ENCODE measurements at regions not wholly inside any gene's neighbourhood (a gene's known extent, or its start where the extent isn't known, plus 50 kb on each side); places are given as distances from the start of the nearest gene placed in this dataset.

- DNase-seq (ENCODE audit: extremely low spot score) = no peak
- Histone ChIP-seq H3K27ac (ENCODE audit: low read depth) (no peak overlapping the region), H3K36me3 (ENCODE audit: insufficient read depth) (no peaks in the 10 kb centered on the region), H3K4me1 (ENCODE audit: insufficient read depth) (no peaks in the 10 kb centered on the region), H3K4me3 (ENCODE audit: low read depth, low read length) (no peak overlapping the region)
- 90% methylated on average over 13 of the region's 13 CpGs for WGBS
These were observed 183.2 kb downstream of the DLL1 start for GRCh38 chr6:170107606-170108222.

GRCh38 chr6:170106906-170107525 is 183.9 kb downstream of the DLL1 start:
- 81% methylated on average over 14 of the region's 14 CpGs for WGBS
- Histone ChIP-seq H3K4me3 (ENCODE audit: low read depth, low read length) (no peak overlapping the region), H3K36me3 (ENCODE audit: insufficient read depth) (no peaks in the 10 kb centered on the region), H3K27ac (ENCODE audit: low read depth) (no peak overlapping the region), H3K4me1 (ENCODE audit: insufficient read depth) (no peaks in the 10 kb centered on the region)
- DNase-seq (ENCODE audit: extremely low spot score) = no peak

DNA sequence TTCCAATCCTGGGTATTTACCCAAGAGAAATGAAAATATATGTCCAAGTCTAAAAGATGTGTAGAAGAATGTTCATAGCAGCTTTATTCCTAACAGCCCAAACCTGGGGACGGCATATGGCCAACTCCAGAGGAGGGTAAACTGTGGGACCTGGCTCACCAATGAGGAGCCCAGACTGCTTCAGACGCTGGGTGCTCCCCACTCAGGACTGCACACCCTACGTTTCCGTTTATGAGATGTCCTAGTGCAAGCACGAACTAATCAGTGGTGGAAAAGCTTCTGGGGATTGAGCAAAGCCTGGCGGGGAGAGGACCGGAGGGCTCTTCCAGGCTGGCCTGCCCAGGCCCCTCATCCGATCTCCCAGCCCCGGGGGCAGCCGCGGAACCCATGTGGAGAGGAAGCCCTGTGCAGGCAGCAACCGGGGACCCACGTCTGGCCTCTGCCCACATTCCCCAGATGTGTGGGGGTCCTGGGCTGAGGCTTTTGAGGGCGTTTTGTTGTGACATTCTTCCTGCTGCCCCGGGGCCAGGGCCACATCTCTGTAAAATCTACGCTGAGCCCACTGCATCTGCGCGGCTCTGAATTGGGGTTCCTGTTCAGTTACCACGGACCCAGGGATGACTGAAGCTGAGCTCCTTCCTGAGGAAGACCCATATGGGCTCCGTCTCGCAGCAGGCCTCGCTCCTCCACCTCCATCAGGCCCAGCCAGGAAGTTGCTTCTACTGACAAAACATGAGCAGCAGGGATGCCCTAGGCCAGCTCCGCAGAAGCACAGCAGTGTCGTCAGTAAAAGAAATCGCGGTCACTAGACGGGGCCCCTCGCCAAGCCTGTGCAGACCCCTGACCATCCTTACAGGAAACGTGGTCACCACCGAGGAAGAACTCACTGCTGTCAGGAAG is 188.0 kb downstream of the DLL1 start:
- no peak overlapping the region for H3K4me3 ChIP-seq (ENCODE audit: low read depth, low read length)
- DNase-seq (ENCODE audit: extremely low spot score) = no peak
- no peak overlapping the region for H3K27ac ChIP-seq (ENCODE audit: low read depth)
- 87% methylated on average over 30 of the region's 30 CpGs for WGBS
- H3K36me3 ChIP-seq (ENCODE audit: insufficient read depth) = no peaks in the 10 kb centered on the region
- no peaks in the 10 kb centered on the region for H3K4me1 ChIP-seq (ENCODE audit: insufficient read depth)

DNA sequence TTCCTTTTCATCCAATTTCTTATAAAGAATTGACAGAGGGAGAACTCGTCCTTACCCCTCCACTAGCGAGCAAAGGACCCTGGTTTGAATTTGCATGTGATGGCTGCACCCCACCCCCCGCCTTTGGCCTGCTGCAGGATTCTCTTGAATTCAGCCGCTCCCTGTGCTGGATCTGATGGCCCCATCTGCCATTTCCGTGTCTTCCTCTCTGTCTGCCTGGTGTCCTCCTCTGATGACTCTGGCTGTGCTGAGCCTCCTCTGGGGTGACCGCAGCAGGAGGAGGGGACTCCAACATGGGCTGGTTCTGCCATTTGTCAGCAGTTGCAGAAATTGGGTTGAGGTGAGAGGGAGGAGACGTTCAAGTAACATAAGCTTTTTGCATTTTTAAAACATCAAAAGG is 188.8 kb downstream of the DLL1 start:
- Histone ChIP-seq H3K4me3 (ENCODE audit: low read depth, low read length) (no peak overlapping the region), H3K27ac (ENCODE audit: low read depth) (no peak overlapping the region), H3K4me1 (ENCODE audit: insufficient read depth) (no peaks in the 10 kb centered on the region), H3K36me3 (ENCODE audit: insufficient read depth) (no peaks in the 10 kb centered on the region)
- no peak for DNase-seq (ENCODE audit: extremely low spot score)
- WGBS = 87% methylated on average over 7 of the region's 7 CpGs

DNA sequence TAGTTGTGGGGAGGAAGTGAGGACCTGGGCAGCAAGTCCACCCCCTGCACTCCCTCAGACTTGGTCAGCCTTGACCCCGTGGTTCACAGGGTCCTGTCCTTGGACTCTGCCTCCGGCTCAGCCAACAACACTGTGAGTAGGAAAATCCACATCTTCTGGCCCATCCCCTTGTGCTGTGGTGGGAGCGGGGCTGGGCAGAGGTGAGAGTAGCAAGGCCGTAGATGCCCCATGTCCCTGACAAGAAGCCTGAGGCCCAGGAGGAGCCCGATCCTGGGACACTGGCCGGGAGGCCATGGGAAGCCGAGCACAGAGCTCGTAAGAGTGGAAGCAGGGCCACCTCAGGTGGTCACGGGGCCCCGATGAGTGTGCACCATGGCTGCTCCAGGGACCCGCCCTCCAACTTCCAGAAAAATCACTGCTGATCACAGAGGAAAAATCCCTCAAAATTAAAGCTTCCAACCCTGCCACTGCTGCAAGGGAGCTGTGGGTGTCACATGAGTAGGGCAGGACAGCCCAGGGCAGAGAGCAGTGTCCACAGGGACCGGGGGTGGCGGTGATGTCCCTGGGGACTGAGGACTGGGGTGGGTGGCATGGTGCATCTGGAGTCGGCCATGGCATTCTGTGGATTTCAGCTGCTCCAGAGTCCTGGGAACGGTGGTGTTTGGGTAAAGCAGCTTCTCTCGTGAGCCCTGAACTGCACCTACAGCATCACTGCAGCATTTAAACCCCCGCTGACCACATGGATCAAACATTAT is 189.4 kb downstream of the DLL1 start:
- WGBS = 95% methylated on average over 17 of the region's 17 CpGs
- no peak overlapping the region for H3K27ac ChIP-seq (ENCODE audit: low read depth)
- H3K4me3 ChIP-seq (ENCODE audit: low read depth, low read length) = no peak overlapping the region
- no peaks in the 10 kb centered on the region for H3K4me1 ChIP-seq (ENCODE audit: insufficient read depth)
- no peaks in the 10 kb centered on the region for H3K36me3 ChIP-seq (ENCODE audit: insufficient read depth)
- no peak for DNase-seq (ENCODE audit: extremely low spot score)

DNA sequence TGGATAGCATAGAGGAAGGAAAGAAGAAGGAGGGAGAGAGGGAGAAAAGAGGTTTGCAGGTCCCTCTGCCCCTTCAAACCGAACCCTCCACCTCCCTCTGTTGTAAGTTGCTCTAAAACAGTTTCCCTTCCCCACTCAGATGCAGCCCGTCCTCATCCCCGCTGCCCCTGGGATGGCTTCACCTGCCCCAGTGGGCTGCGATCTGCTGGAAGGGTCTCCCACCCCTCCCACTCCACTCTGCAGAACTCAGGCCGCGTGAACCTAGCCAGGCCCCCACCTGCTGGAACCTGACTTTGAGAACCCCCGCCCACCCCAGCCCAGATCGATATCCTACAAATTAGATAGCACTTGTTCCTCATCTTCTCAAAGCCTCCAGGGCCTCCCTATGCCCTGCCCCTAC is 190.8 kb downstream of the DLL1 start:
- no peaks in the 10 kb centered on the region for H3K36me3 ChIP-seq (ENCODE audit: insufficient read depth)

DNA sequence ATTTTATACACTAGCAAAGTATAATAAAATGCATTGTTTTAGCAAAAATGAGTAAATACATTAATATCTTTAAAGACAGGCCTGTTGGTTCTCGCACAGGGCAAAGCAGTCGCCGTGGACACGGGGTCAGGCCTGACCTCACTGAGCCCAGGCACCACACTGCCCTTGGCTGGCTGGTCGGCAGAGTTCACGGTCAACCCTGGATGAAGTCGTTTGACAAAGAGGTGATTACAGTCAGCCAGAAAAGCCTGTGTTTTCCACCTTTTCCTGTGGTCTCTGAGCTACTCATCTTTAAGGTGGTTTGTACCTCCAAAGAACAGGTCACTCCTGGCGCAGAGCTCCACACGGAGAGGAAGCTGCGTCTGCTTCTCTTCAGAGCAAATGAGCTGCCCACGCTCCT is 191.5 kb downstream of the DLL1 start:
- Histone ChIP-seq H3K27ac (ENCODE audit: low read depth) (no peak overlapping the region), H3K36me3 (ENCODE audit: insufficient read depth) (no peaks in the 10 kb centered on the region), H3K4me1 (ENCODE audit: insufficient read depth) (no peaks in the 10 kb centered on the region), H3K4me3 (ENCODE audit: low read depth, low read length) (no peak overlapping the region)
- 89% methylated on average over 11 of the region's 11 CpGs for WGBS
- DNase-seq (ENCODE audit: extremely low spot score) = no peak

More for the DNA sequence above, 190.8 kb downstream of the DLL1 start:
- H3K27ac ChIP-seq (ENCODE audit: low read depth) = no peak overlapping the region
- H3K4me1 ChIP-seq (ENCODE audit: insufficient read depth) = no peaks in the 10 kb centered on the region
- no peak overlapping the region for H3K4me3 ChIP-seq (ENCODE audit: low read depth, low read length)
- no peak for DNase-seq (ENCODE audit: extremely low spot score)
- 90% methylated on average over 8 of the region's 8 CpGs for WGBS

DNA sequence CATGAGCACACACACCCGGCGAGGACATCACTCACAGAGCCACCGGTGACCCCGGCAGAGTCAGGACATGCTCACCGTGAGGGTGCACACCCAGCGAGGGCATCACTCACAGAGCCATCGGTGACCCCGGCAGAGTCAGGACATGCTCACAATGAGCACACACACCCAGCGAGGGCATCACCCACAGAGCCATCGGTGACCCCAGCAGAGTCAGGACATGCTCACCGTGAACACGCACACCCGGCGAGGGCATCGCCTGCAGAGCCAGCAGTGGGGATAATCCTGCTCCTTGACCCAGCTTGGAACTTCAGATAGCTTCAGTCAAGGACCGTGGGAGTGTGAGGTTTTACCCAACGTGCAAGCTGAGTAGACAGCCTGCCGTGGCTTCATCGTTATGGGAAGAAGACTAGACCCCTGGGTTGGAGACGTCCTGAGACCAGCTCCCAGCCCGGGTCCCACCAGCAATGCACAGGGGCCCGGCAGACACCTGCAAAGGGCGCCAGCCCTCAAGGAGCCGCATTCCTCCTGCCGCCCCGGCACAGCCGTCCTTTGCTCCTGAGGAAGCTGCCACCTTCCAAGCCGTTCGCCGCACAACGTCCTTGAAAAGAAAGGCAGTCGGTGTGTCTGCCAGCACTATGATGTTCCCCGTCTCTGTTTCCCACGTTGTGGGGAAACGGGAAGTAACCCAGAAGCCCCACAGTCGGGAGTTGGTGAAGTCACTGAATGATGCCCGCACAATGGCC is 192.3 kb downstream of the DLL1 start:
- DNase-seq (ENCODE audit: extremely low spot score) = no peak
- Histone ChIP-seq H3K36me3 (ENCODE audit: insufficient read depth) (no peaks in the 10 kb centered on the region), H3K4me1 (ENCODE audit: insufficient read depth) (no peaks in the 10 kb centered on the region), H3K4me3 (ENCODE audit: low read depth, low read length) (no peak overlapping the region), H3K27ac (ENCODE audit: low read depth) (no peak overlapping the region)
- 92% methylated on average over 37 of the region's 37 CpGs for WGBS

GRCh38 chr6:170097505-170098427 is 193.1 kb downstream of the DLL1 start:
- WGBS = 88% methylated on average over 22 of the region's 22 CpGs
- DNase-seq (ENCODE audit: extremely low spot score) = no peak
- Histone ChIP-seq H3K27ac (ENCODE audit: low read depth) (no peak overlapping the region), H3K4me3 (ENCODE audit: low read depth, low read length) (no peak overlapping the region), H3K36me3 (ENCODE audit: insufficient read depth) (no peaks in the 10 kb centered on the region), H3K4me1 (ENCODE audit: insufficient read depth) (no peaks in the 10 kb centered on the region)

- no peak overlapping the region for H3K27ac ChIP-seq (ENCODE audit: low read depth)
- H3K36me3 ChIP-seq (ENCODE audit: insufficient read depth) = no peaks in the 10 kb centered on the region
- DNase-seq (ENCODE audit: extremely low spot score) = no peak
- H3K4me3 ChIP-seq (ENCODE audit: low read depth, low read length) = no peak overlapping the region
- 66% methylated on average over 22 of the region's 22 CpGs for WGBS
- no peaks in the 10 kb centered on the region for H3K4me1 ChIP-seq (ENCODE audit: insufficient read depth)
These were observed 193.9 kb downstream of the DLL1 start for GRCh38 chr6:170096803-170097504.

GRCh38 chr6:170096191-170096802 is 194.6 kb downstream of the DLL1 start:
- Histone ChIP-seq H3K36me3 (ENCODE audit: insufficient read depth) (no peaks in the 10 kb centered on the region), H3K4me1 (ENCODE audit: insufficient read depth) (no peaks in the 10 kb centered on the region), H3K4me3 (ENCODE audit: low read depth, low read length) (no peak overlapping the region), H3K27ac (ENCODE audit: low read depth) (no peak overlapping the region)
- no peak for DNase-seq (ENCODE audit: extremely low spot score)
- WGBS = 52% methylated on average over 23 of the region's 23 CpGs

Data from urinary bladder (tissue), 3 donors.